Amniotic stem cell (primary cell): ENCODE measurements at regions not wholly inside any gene's neighbourhood (a gene's known extent, or its start where the extent isn't known, plus 50 kb on each side); places are given as distances from the start of the nearest gene placed in this dataset.

Experiments
- DNase-seq: peaks from one replicate; lab custom pipeline; 2025; lab: John Stamatoyannopoulos, UW

DNA sequence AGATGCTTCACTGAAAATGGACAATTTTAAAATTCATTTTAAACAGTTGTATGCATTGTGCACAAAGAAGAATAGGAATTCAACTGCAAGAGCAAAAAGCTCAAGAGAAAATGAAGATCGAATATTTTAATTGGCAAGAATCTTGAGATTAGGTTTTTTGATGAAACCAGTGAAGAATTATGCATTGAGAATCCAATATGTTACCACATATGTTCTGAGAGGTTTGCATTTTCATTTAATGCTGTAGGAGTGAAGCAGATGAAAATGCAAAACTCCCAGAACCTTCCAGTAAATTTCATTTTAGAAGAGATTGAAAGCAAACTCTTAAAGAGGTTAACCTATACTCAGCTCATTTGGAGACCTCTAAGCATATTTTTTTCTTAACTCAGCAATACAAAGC is 298.0 kb downstream of the OLFM3 start:
- no peak for DNase-seq

GRCh38 chr1:101704895-101705294 is 291.8 kb downstream of the OLFM3 start:
- no peak for DNase-seq

- no peak for DNase-seq
These were observed 290.4 kb downstream of the OLFM3 start for GRCh38 chr1:101706366-101706765.

DNA sequence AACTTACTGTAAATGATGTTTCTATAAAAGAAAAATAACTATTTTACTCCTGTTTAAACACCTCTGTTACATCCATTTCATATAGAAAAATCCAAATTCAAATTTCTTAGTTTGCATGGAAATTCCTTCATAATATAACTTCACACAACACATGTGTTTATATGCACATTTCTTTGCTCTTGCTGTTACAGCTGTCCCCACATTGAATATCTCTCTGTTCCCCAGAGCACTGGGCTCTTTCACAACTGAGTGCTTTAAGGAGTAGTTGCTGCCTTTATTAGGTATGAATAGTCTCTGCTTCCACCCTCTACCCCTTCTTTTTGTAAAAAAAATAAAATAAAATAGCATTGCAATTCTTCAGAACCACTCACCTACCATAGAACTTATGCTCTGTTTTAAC is 287.0 kb downstream of the OLFM3 start:
- no peak for DNase-seq

DNA sequence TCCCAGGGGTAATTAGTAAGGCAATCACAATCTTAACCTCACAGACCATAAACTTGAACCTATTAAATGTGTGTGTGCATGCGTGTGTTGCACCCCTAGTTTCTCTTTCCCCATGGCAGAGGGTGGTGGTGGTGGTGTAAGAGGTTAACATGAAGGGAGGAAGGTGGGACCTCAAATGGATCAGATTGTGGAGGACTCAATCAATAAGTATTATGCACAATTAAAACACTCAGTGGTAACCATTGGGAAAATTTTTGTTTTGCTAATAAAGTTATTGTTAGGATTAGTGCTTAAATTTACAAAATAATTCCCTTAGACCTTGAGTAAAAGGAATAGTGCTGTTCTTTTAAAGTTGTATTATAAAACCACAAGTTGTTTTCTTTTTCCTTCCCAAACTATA is 283.0 kb downstream of the OLFM3 start:
- DNase-seq, result no peak

- no peak for DNase-seq
These were observed 273.3 kb downstream of the OLFM3 start for GRCh38 chr1:101723415-101723814.

DNA sequence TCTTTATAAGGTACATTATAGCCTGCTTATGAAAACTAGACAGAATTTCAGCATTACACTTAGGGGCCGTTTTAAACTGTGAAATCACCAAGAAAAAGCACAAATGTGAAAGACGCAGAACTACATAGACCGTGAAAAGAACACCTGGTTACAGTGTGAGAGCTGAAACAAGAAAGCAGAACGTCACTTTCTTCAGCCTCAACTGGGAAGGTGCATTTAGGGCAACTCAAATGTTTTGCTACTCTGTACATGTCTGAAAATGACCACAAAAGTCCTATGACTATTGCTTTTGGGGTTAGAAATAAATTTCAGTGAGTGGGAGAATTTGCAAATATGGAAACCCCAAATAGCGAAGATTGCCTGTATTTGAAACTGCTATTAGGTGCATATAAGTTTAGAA is 268.7 kb downstream of the OLFM3 start:
- DNase-seq, result no peak

DNA sequence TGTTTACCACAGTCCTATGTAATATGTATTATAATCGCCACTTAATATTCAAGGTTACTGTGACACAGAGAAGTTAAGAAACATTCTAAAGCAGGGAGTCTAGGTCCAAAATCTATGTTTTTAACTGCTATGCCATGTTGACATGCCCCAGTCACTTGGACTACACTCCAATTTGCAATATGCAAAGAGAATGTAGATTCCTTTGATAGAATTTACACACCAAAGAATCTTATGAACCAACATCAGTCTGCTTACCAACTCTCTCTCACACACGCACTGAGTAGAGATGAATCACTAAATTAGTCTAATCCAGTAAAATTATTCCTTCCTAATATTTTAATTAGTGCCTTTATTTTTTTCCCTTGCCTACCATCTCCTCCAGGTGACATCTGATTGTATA is 266.2 kb downstream of the OLFM3 start:
- DNase-seq, result no peak

DNA sequence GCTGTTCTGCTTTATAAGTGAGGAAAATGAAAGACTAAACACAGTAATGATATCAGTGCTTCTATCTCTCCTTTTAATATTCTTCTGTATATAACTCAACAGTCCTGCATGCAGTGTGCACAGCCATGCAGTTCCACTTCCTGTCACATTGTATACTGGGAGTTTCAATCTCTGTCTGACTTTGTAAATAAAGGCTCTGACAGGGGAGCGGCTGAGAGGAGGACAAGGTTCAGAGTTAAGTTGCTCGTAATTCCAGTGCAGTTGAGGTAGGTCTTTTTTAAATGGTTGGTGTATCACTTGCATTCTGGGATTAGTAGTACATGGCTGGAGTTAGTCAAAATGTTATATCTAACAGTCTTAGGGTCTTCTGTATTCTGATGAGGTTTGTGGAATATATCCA is 264.5 kb downstream of the OLFM3 start:
- no peak for DNase-seq

GRCh38 chr1:101733340-101733739 is 263.4 kb downstream of the OLFM3 start:
- no peak for DNase-seq

DNA sequence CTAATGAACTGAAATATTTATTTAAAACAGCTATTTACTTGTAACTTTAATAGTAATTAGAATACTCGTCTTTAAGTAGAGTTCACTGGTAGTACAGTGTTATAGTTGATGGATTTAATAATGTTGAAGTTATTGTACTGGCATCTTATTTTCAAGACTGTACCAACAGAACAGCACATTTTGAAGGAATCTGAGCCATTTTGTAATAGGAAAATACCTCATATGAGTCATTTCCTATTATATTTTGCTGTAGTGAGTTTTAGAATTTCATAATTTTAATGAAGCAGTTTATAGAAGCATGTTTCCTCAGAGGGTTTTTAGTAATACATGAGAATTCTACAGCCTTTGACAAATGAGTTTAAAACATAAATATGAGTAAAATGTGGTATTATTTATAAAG is 258.3 kb downstream of the OLFM3 start:
- DNase-seq, result peak; percentile 10

- no peak for DNase-seq
These were observed 257.6 kb downstream of the OLFM3 start for GRCh38 chr1:101739146-101739545.

DNA sequence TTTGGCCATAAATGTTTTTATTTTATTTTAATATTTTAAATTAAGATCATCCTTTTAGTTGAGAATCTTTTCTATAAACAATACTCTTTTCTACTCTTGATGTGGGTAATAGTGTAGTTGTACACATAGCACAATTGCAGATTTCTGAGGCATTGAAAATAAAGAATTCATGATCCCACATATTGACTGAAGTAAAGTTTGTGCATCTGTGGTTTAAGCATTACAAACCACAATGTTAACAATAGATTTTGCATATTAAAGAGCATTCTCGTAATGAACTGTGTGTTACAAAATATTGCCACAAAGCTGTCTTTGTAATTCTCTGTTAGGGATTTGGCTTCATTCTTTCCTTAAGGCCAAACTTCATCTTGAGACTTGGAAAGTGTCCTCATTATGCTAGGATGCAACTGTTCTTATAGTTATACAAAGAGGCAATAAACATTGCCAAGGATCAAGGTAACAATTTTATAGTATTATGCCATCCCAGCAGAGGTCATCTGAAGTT is 256.8 kb downstream of the OLFM3 start:
- DNase-seq, result no peak

GRCh38 chr1:101741910-101742309 is 254.8 kb downstream of the OLFM3 start:
- DNase-seq, result no peak

DNA sequence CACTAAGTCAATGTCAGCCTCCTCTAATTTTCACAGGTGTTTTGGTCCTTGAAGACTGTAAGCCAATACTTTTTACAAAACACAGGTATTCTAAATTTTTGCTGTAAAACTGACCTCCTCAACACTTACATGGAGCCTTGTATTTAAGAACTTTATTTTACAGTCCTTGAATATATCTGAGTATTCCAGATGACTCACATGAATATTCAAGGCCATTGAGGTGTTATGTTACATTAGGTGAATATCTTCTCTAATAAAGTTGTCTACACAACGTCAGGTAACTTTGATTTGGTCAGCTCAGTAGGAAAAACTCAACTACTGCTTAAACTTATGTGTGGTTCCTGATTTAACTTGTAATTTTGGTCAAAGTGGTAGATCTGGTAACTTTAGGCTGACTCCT is 254.2 kb downstream of the OLFM3 start:
- no peak for DNase-seq

- no peak for DNase-seq
These were observed 251.0 kb downstream of the OLFM3 start for GRCh38 chr1:101745551-101746270.

DNA sequence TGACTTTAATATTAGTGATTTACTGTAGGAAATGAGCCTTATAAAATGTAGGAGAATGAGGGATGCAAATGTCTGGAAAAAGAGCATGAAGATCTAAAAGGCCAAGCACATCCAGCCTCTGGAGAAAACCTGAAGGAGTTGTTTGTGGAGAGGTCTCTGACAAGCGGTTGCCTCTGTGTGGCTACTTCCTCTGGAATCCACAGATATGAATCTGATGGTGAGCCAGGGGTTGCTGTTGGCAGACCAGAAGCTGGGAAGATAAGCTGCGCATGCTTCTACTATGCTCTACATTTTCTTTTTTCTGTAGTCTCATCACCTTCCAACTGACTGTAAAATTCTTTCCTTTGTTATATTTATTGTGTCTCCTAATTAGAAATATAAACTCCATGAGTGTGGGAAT is 248.6 kb downstream of the OLFM3 start:
- no peak for DNase-seq
